ENCODE measurements at regions not wholly inside any gene's neighbourhood (a gene's known extent, or its start where the extent isn't known, plus 50 kb on each side); places are given as distances from the start of the nearest gene placed in this dataset.
"Not testable (repeated sequence)": the region's sequence is repeated elsewhere in the genome, so short reads cannot be mapped to it uniquely, and the experiment has no call there.

- Histone ChIP-seq H3K27ac (ENCODE audit: low read length) (no peak overlapping the region), H3F3A (ENCODE audit: low read length, unreplicated experiment) (no peaks in the 10 kb centered on the region), H3K4me1 (ENCODE audit: insufficient read depth, low read length) (no peaks in the 10 kb centered on the region), H2AFZ (ENCODE audit: low read length) (no peak overlapping the region), H3K9ac (ENCODE audit: low read length) (no peak overlapping the region), H3K4me2 (ENCODE audit: low read length) (no peak overlapping the region), H3K36me3 (ENCODE audit: low read depth, low read length) (no peaks in the 10 kb centered on the region), H4K20me1 (ENCODE audit: low read length) (no peaks in the 10 kb centered on the region), H3K27me3 (ENCODE audit: low read length) (no peaks in the 10 kb centered on the region), H3K4me3 (ENCODE audit: low read length) (no peak overlapping the region), H3K9me3 (ENCODE audit: low read length) (no peaks in the 10 kb centered on the region), H3K79me2 (ENCODE audit: low read length) (no peaks in the 10 kb centered on the region), H3K9me2 (replicated peaks; ENCODE audit: low read length) (no peaks in the 10 kb centered on the region)
- intact Hi-C loops (cut with micrococcal nuclease): no loop called here
- DNase-seq: no peak
- no TSS peak for BruUV-seq (replicated peaks)
- CTCF ChIA-PET: no interaction called here
- no peak for TF ChIP-seq CTCF (conservative IDR thresholded peaks at IDR 0.05; ENCODE audit: low read depth, low read length)
- POLR2A ChIA-PET (ENCODE audit: unreplicated experiment): no interaction called here
- no peak for ATAC-seq
Measured at GRCh38 chr15:47124430-47125102, 592.7 kb upstream of the SEMA6D start.

- Histone ChIP-seq H3K9ac (ENCODE audit: low read length) (no peak overlapping the region), H3K4me3 (ENCODE audit: low read length) (no peak overlapping the region), H3K9me3 (ENCODE audit: low read length) (no peaks in the 10 kb centered on the region), H3K4me1 (ENCODE audit: insufficient read depth, low read length) (no peaks in the 10 kb centered on the region), H3F3A (ENCODE audit: low read length, unreplicated experiment) (no peaks in the 10 kb centered on the region), H4K20me1 (ENCODE audit: low read length) (no peaks in the 10 kb centered on the region), H3K9me2 (replicated peaks; ENCODE audit: low read length) (no peaks in the 10 kb centered on the region), H3K27me3 (ENCODE audit: low read length) (no peaks in the 10 kb centered on the region), H3K36me3 (ENCODE audit: low read depth, low read length) (no peaks in the 10 kb centered on the region), H3K4me2 (ENCODE audit: low read length) (no peak overlapping the region), H2AFZ (ENCODE audit: low read length) (no peak overlapping the region), H3K27ac (ENCODE audit: low read length) (no peak overlapping the region), H3K79me2 (ENCODE audit: low read length) (no peaks in the 10 kb centered on the region)
- ChIA-PET POLR2A (ENCODE audit: unreplicated experiment) (no interaction called here), CTCF (no interaction called here)
- BruUV-seq (replicated peaks): no TSS peak
- DNase-seq (no peak), ATAC-seq (no peak)
- TF ChIP-seq EZH2phosphoT487 (IDR thresholded peaks at IDR 0.05; ENCODE audit: borderline replicate concordance, low read length) (no peak), CTCF (conservative IDR thresholded peaks at IDR 0.05; ENCODE audit: low read depth, low read length) (no peak), EZH2 (IDR thresholded peaks at IDR 0.05; ENCODE audit: low read length, unreplicated experiment) (no peak)
- intact Hi-C loops (cut with micrococcal nuclease): no loop called here
Measured at GRCh38 chr15:47129033-47129432, 588.3 kb upstream of the SEMA6D start.

GRCh38 chr15:47131450-47131849 lies 585.9 kb upstream of the SEMA6D start:
- H3K4me3 ChIP-seq (ENCODE audit: low read length); H3K27ac ChIP-seq (ENCODE audit: low read length); H3K4me2 ChIP-seq (ENCODE audit: low read length); H3K9ac ChIP-seq (ENCODE audit: low read length); H2AFZ ChIP-seq (ENCODE audit: low read length); H3K4me1 ChIP-seq (ENCODE audit: insufficient read depth, low read length); H3K9me2 ChIP-seq (replicated peaks; ENCODE audit: low read length); H3K27me3 ChIP-seq (ENCODE audit: low read length); BruUV-seq (replicated peaks); H3K79me2 ChIP-seq (ENCODE audit: low read length); H4K20me1 ChIP-seq (ENCODE audit: low read length); H3K36me3 ChIP-seq (ENCODE audit: low read depth, low read length); CTCF ChIA-PET; H3F3A ChIP-seq (ENCODE audit: low read length, unreplicated experiment); POLR2A ChIA-PET (ENCODE audit: unreplicated experiment); ATAC-seq; DNase-seq; intact Hi-C loops (cut with micrococcal nuclease); H3K9me3 ChIP-seq (ENCODE audit: low read length): not testable (repeated sequence)

Measured in PC-3 (cell line).